ENCODE measurements at regions not wholly inside any gene's neighbourhood (a gene's known extent, or its start where the extent isn't known, plus 50 kb on each side); places are given as distances from the start of the nearest gene placed in this dataset.

- Histone ChIP-seq H3K27me3 (replicated peaks in 1 of 4; ENCODE audit: control extremely low read depth in 1 of 4, control insufficient read depth in 3 of 4, insufficient read depth in 4 of 4, low read length in 3 of 4) (peaks cover 0 to 5% (median 0%) of the 10 kb centered on the region in 4 experiments), H3K79me2 (ENCODE audit: control insufficient read depth, insufficient read depth, low read length) (no peaks in the 10 kb centered on the region), H4K20me1 (ENCODE audit: control insufficient read depth, insufficient read depth, low read length, poor library complexity, severe bottlenecking) (no peaks in the 10 kb centered on the region), H3K4me1 (ENCODE audit: control insufficient read depth in 2 of 2, insufficient read depth in 2 of 2, low read length in 2 of 2) (no peaks in the 10 kb centered on the region), H3K4me3 (ENCODE audit: control extremely low read depth in 1 of 5, extremely low read depth in 1 of 5, insufficient read depth in 1 of 5, low read depth in 2 of 5, low read length in 4 of 5) (no peak overlapping the region), H3K36me3 (replicated peaks in 1 of 2; ENCODE audit: control extremely low read depth in 1 of 2, control insufficient read depth in 1 of 2, extremely low read depth in 1 of 2, insufficient read depth in 2 of 2, low read length in 1 of 2) (no peaks in the 10 kb centered on the region), H2AFZ (ENCODE audit: insufficient read depth, low read depth, low read length, poor library complexity, severe bottlenecking) (no peak overlapping the region), H3K9me3 (ENCODE audit: control extremely low read depth in 1 of 3, control insufficient read depth in 2 of 3, insufficient read depth in 1 of 3, low read length in 2 of 3) (peaks cover 0 to 2% (median 0%) of the 10 kb centered on the region in 3 donors), H3K4me2 (replicated peaks; ENCODE audit: low read depth, low read length, poor library complexity, severe bottlenecking) (no peak overlapping the region), H3K9ac (ENCODE audit: low read length) (no peak overlapping the region), H3K27ac (ENCODE audit: low read length in 2 of 2) (no peak overlapping the region)
- no peak overlapping the region for H3K27ac Mint-ChIP-seq
- H3K27me3 Mint-ChIP-seq: peaks cover 32% of the 10 kb centered on the region
- TF ChIP-seq CTCF (IDR thresholded peaks at IDR 0.05) (no peak), EZH2 (IDR thresholded peaks at IDR 0.05; ENCODE audit: borderline replicate concordance, insufficient read depth, low read depth, low read length, poor library complexity, severe bottlenecking) (no peak)
- no peak for ATAC-seq (ENCODE audit: low read depth)
- no peaks in the 10 kb centered on the region for H3K4me1 Mint-ChIP-seq
- CTCF ChIA-PET: no interaction called here
- DNase-seq: no peak
- no peak overlapping the region for H3K4me3 Mint-ChIP-seq
- POLR2A ChIA-PET: no interaction called here
- intact Hi-C loops (cut with micrococcal nuclease): no loop called here
- no CpG with 5 or more reads among the region's 4 CpGs for WGBS (ENCODE audit: insufficient coverage)
- H3K9me3 Mint-ChIP-seq (ENCODE audit: insufficient read depth): peaks cover 4% of the 10 kb centered on the region
Measured at GRCh38 chr20:4563534-4563933, 122.7 kb upstream of the PRNP start.

GRCh38 chr20:4563031-4563430 is 123.2 kb upstream of the PRNP start:
- TF ChIP-seq EZH2 (IDR thresholded peaks at IDR 0.05; ENCODE audit: borderline replicate concordance, insufficient read depth, low read depth, low read length, poor library complexity, severe bottlenecking): no peak
- no peak for TF ChIP-seq CTCF (IDR thresholded peaks at IDR 0.05)
- Histone ChIP-seq H2AFZ (ENCODE audit: insufficient read depth, low read depth, low read length, poor library complexity, severe bottlenecking) (no peak overlapping the region), H3K4me2 (replicated peaks; ENCODE audit: low read depth, low read length, poor library complexity, severe bottlenecking) (no peak overlapping the region), H3K9me3 (ENCODE audit: control extremely low read depth in 1 of 3, control insufficient read depth in 2 of 3, insufficient read depth in 1 of 3, low read length in 2 of 3) (peaks cover 0 to 2% (median 0%) of the 10 kb centered on the region in 3 donors), H3K27ac (ENCODE audit: low read length in 2 of 2) (no peak overlapping the region), H3K9ac (ENCODE audit: low read length) (no peak overlapping the region), H3K36me3 (replicated peaks in 1 of 2; ENCODE audit: control extremely low read depth in 1 of 2, control insufficient read depth in 1 of 2, extremely low read depth in 1 of 2, insufficient read depth in 2 of 2, low read length in 1 of 2) (no peaks in the 10 kb centered on the region), H4K20me1 (ENCODE audit: control insufficient read depth, insufficient read depth, low read length, poor library complexity, severe bottlenecking) (no peaks in the 10 kb centered on the region), H3K79me2 (ENCODE audit: control insufficient read depth, insufficient read depth, low read length) (no peaks in the 10 kb centered on the region), H3K4me1 (ENCODE audit: control insufficient read depth in 2 of 2, insufficient read depth in 2 of 2, low read length in 2 of 2) (no peaks in the 10 kb centered on the region), H3K4me3 (ENCODE audit: control extremely low read depth in 1 of 5, extremely low read depth in 1 of 5, insufficient read depth in 1 of 5, low read depth in 2 of 5, low read length in 4 of 5) (no peak overlapping the region), H3K27me3 (replicated peaks in 1 of 4; ENCODE audit: control extremely low read depth in 1 of 4, control insufficient read depth in 3 of 4, insufficient read depth in 4 of 4, low read length in 3 of 4) (peaks cover 0 to 5% (median 0%) of the 10 kb centered on the region in 4 experiments)
- intact Hi-C loops (cut with micrococcal nuclease): no loop called here
- Mint-ChIP-seq H3K4me3 (no peak overlapping the region), H3K9me3 (ENCODE audit: insufficient read depth) (peaks cover 4% of the 10 kb centered on the region), H3K4me1 (no peaks in the 10 kb centered on the region), H3K27me3 (peaks cover 36% of the 10 kb centered on the region), H3K27ac (no peak overlapping the region)
- ChIA-PET CTCF (no interaction called here), POLR2A (no interaction called here)
- no peak for ATAC-seq (ENCODE audit: low read depth)
- no peak for DNase-seq

Data from B cell (primary cell).